Natural killer cell (primary cell): ENCODE measurements at regions not wholly inside any gene's neighbourhood (a gene's known extent, or its start where the extent isn't known, plus 50 kb on each side); places are given as distances from the start of the nearest gene placed in this dataset.

Experiments used
- ATAC-seq, 3 donors: fragments of 150-1000 bp in 2 of 3; fragments of 200-7000 bp in 1 of 3; cut with Tn5 transposase; 1 replicate in 1 of 3; 2 replicates in 2 of 3; pipeline ENCODE4 v1.10.0; 2021; ENCODE audit warnings: mild to moderate bottlenecking in 2 of 3, moderate library complexity in 2 of 3
- DNase-seq, 2 donors: peaks; one replicate each; pipeline versions ENCODE4 v3.0.0 to v3.0.0-alpha.2; 2013 to 2021; ENCODE audit warnings: mixed read lengths in 1 of 2
- H3K27ac ChIP-seq: one replicate; pipeline ENCODE4 v1.5.1; 2013; ENCODE audit warnings: mild to moderate bottlenecking, low read length
- H3K27me3 ChIP-seq: one replicate; pipeline ENCODE4 v1.6.1; 2013; ENCODE audit warnings: low read length; ENCODE audit not compliant: control insufficient read depth, insufficient read depth
- H3K36me3 ChIP-seq: one replicate; pipeline ENCODE4 v1.6.1; 2013; ENCODE audit warnings: low read length; ENCODE audit not compliant: control insufficient read depth, insufficient read depth
- H3K4me1 ChIP-seq: one replicate; pipeline ENCODE4 v1.6.1; 2013; ENCODE audit warnings: low read length; ENCODE audit not compliant: control insufficient read depth, insufficient read depth
- H3K4me3 ChIP-seq: one replicate; pipeline ENCODE4 v1.5.1; 2013; ENCODE audit warnings: low read length
- H3K9me3 ChIP-seq: one replicate; pipeline ENCODE4 v1.6.1; 2013; ENCODE audit warnings: low read length; ENCODE audit not compliant: control insufficient read depth, insufficient read depth
- H3K27ac Mint-ChIP-seq, 2 donors: one replicate each; pipeline ENCODE4 v1.8.0; 2022; ENCODE audit warnings: mild to moderate bottlenecking in 2 of 2, mixed read lengths in 2 of 2, moderate library complexity in 1 of 2
- H3K27me3 Mint-ChIP-seq, 2 donors: one replicate each; pipeline ENCODE4 v1.8.0; 2022; ENCODE audit warnings: low read depth in 2 of 2, mixed read lengths in 2 of 2
- H3K36me3 Mint-ChIP-seq: one replicate; pipeline ENCODE4 v1.8.0; 2022; ENCODE audit warnings: mixed read lengths
- H3K4me1 Mint-ChIP-seq, 2 donors: one replicate each; pipeline ENCODE4 v1.8.0; 2022; ENCODE audit warnings: mixed read lengths in 2 of 2
- H3K4me3 Mint-ChIP-seq: one replicate; pipeline ENCODE4 v1.8.0; 2022; ENCODE audit warnings: mild to moderate bottlenecking, moderate library complexity, mixed read lengths
- H3K9me3 Mint-ChIP-seq, 2 donors: one replicate each; pipeline ENCODE4 v1.8.0; 2022; ENCODE audit warnings: mixed read lengths in 2 of 2
- CTCF ChIP-seq: fragments of 200-600 bp; IDR thresholded peaks from one replicate; pipeline ENCODE4 v1.8.0; 2022; ENCODE audit warnings: antibody characterized with exemption
- WGBS: methylation state at CpG from one replicate; pipeline ENCODE4 v1.1.7; 2013; ENCODE audit warnings: missing lambda C conversion rate; ENCODE audit not compliant: insufficient coverage; 5-methylcytosine and 5-hydroxymethylcytosine counted together
- intact Hi-C: fragments of 100-400 bp; cut with micrococcal nuclease; formaldehyde crosslinking; loops from one replicate; pipeline ENCODE4 v1.14.2; 2022

GRCh38 chr16:65770752-65771151 lies 595.7 kb upstream of the CDH5 start:
- DNase-seq, result no peak
- no peak for TF ChIP-seq CTCF
- ATAC-seq, result no peak
- peaks cover 3% of the 10 kb centered on the region for H3K9me3 ChIP-seq
- no peak overlapping the region for H3K4me3 Mint-ChIP-seq
- no peaks in the 10 kb centered on the region for H3K27me3 ChIP-seq
- no peaks in the 10 kb centered on the region for H3K4me1 ChIP-seq
- peaks cover 5 to 7% of the 10 kb centered on the region in 2 donors for H3K27me3 Mint-ChIP-seq
- no peaks in the 10 kb centered on the region for H3K36me3 ChIP-seq
- 93% methylated on average over 1 of the region's 1 CpG for WGBS
- no peak overlapping the region for H3K27ac Mint-ChIP-seq
- H3K4me3 ChIP-seq, result no peak overlapping the region
- intact Hi-C loops, result no loop called here
- H3K27ac ChIP-seq, result no peak overlapping the region
- no peaks in the 10 kb centered on the region for H3K4me1 Mint-ChIP-seq
- peaks cover 0 to 10% of the 10 kb centered on the region in 2 donors for H3K9me3 Mint-ChIP-seq
- no peaks in the 10 kb centered on the region for H3K36me3 Mint-ChIP-seq

- Mint-ChIP-seq H3K27ac (no peak overlapping the region), H3K9me3 (peaks cover 0 to 10% of the 10 kb centered on the region in 2 donors), H3K27me3 (peaks cover 5 to 7% of the 10 kb centered on the region in 2 donors), H3K36me3 (no peaks in the 10 kb centered on the region), H3K4me1 (no peaks in the 10 kb centered on the region), H3K4me3 (no peak overlapping the region)
- no peak overlapping the region for H3K4me3 ChIP-seq
- no peak for TF ChIP-seq CTCF
- no peak for DNase-seq
- H3K4me1 ChIP-seq, result no peaks in the 10 kb centered on the region
- ATAC-seq, result no peak
- intact Hi-C loops, result no loop called here
- 90% methylated on average over 1 of the region's 1 CpG for WGBS
- no peaks in the 10 kb centered on the region for H3K36me3 ChIP-seq
- peaks cover 3% of the 10 kb centered on the region for H3K9me3 ChIP-seq
- no peak overlapping the region for H3K27ac ChIP-seq
- H3K27me3 ChIP-seq, result no peaks in the 10 kb centered on the region
These were observed 596.6 kb upstream of the CDH5 start for GRCh38 chr16:65769776-65770438.

- no peak for TF ChIP-seq CTCF
- Histone ChIP-seq H3K27ac (no peak overlapping the region), H3K4me1 (no peaks in the 10 kb centered on the region), H3K9me3 (peaks cover 3% of the 10 kb centered on the region), H3K36me3 (no peaks in the 10 kb centered on the region), H3K27me3 (no peaks in the 10 kb centered on the region), H3K4me3 (no peak overlapping the region)
- no peak overlapping the region for H3K4me3 Mint-ChIP-seq
- no peak for DNase-seq
- WGBS, result 23% methylated on average over 1 of the region's 1 CpG
- ATAC-seq, result no peak
- peaks cover 0 to 10% of the 10 kb centered on the region in 2 donors for H3K9me3 Mint-ChIP-seq
- no peaks in the 10 kb centered on the region for H3K4me1 Mint-ChIP-seq
- no peak overlapping the region for H3K27ac Mint-ChIP-seq
- H3K36me3 Mint-ChIP-seq, result no peaks in the 10 kb centered on the region
- intact Hi-C loops, result no loop called here
- peaks cover 5 to 7% of the 10 kb centered on the region in 2 donors for H3K27me3 Mint-ChIP-seq
These were observed 597.4 kb upstream of the CDH5 start for GRCh38 chr16:65769055-65769465.

GRCh38 chr16:65767125-65767524 lies 599.4 kb upstream of the CDH5 start:
- Histone ChIP-seq H3K27ac (no peak overlapping the region), H3K36me3 (no peaks in the 10 kb centered on the region), H3K4me1 (no peaks in the 10 kb centered on the region), H3K4me3 (no peak overlapping the region), H3K27me3 (no peaks in the 10 kb centered on the region), H3K9me3 (peaks cover 3% of the 10 kb centered on the region)
- no peak overlapping the region for H3K27ac Mint-ChIP-seq
- peaks cover 5 to 7% of the 10 kb centered on the region in 2 donors for H3K27me3 Mint-ChIP-seq
- peaks cover 0 to 10% of the 10 kb centered on the region in 2 donors for H3K9me3 Mint-ChIP-seq
- no peak for TF ChIP-seq CTCF
- no peak for ATAC-seq
- H3K36me3 Mint-ChIP-seq, result no peaks in the 10 kb centered on the region
- H3K4me3 Mint-ChIP-seq, result no peak overlapping the region
- 77% methylated on average over 4 of the region's 4 CpGs for WGBS
- intact Hi-C loops, result no loop called here
- DNase-seq, result no peak
- no peaks in the 10 kb centered on the region for H3K4me1 Mint-ChIP-seq
